ENCODE measurements at regions not wholly inside any gene's neighbourhood (a gene's known extent, or its start where the extent isn't known, plus 50 kb on each side); places are given as distances from the start of the nearest gene placed in this dataset.

GRCh38 chr1:87720561-87720960 is 391.9 kb downstream of the LMO4 start:
- no peak for DNase-seq (ENCODE audit: low read depth)

GRCh38 chr1:87723193-87723592 is 394.5 kb downstream of the LMO4 start:
- no peak for DNase-seq (ENCODE audit: low read depth)

GRCh38 chr1:87728169-87728568 is 399.5 kb downstream of the LMO4 start:
- no peak for DNase-seq (ENCODE audit: low read depth)

GRCh38 chr1:87730274-87731216 is 401.9 kb downstream of the LMO4 start:
- peak; percentile 1 for DNase-seq (ENCODE audit: low read depth)

- no peak for DNase-seq (ENCODE audit: low read depth)
Observed at GRCh38 chr1:87733386-87733785, 404.7 kb downstream of the LMO4 start.

GRCh38 chr1:87735750-87736149 is 407.1 kb downstream of the LMO4 start:
- no peak for DNase-seq (ENCODE audit: low read depth)

- no peak for DNase-seq (ENCODE audit: low read depth)
Observed at GRCh38 chr1:87739141-87739540, 410.5 kb downstream of the LMO4 start.

GRCh38 chr1:87739704-87740103 is 411.0 kb downstream of the LMO4 start:
- no peak for DNase-seq (ENCODE audit: low read depth)

GRCh38 chr1:87743256-87743655 is 414.6 kb downstream of the LMO4 start:
- DNase-seq (ENCODE audit: low read depth): no peak

- DNase-seq (ENCODE audit: low read depth): no peak
Observed at GRCh38 chr1:87744056-87744455, 415.4 kb downstream of the LMO4 start.

- DNase-seq (ENCODE audit: low read depth): no peak
Observed at GRCh38 chr1:87744763-87745162, 416.1 kb downstream of the LMO4 start.

- no peak for DNase-seq (ENCODE audit: low read depth)
Observed at GRCh38 chr1:87753366-87753765, 424.7 kb downstream of the LMO4 start.

- no peak for DNase-seq (ENCODE audit: low read depth)
Observed at GRCh38 chr1:87754139-87754538, 425.5 kb downstream of the LMO4 start.

GRCh38 chr1:87757676-87758075 is 429.0 kb downstream of the LMO4 start:
- DNase-seq (ENCODE audit: low read depth): no peak

- no peak for DNase-seq (ENCODE audit: low read depth)
Observed at GRCh38 chr1:87759421-87760087, 430.9 kb downstream of the LMO4 start.

GRCh38 chr1:87760155-87760554 is 431.5 kb downstream of the LMO4 start:
- DNase-seq (ENCODE audit: low read depth): peak; percentile 42

GRCh38 chr1:87760654-87761053 is 432.0 kb downstream of the LMO4 start:
- no peak for DNase-seq (ENCODE audit: low read depth)

- DNase-seq (ENCODE audit: low read depth): no peak
Observed at GRCh38 chr1:87763483-87763882, 434.8 kb downstream of the LMO4 start.

GRCh38 chr1:87765057-87765680 is 436.5 kb downstream of the LMO4 start:
- no peak for DNase-seq (ENCODE audit: low read depth)

GRCh38 chr1:87765681-87766070 is 437.0 kb downstream of the LMO4 start:
- DNase-seq (ENCODE audit: low read depth): peak; percentile 41

GRCh38 chr1:87766737-87767136 is 438.1 kb downstream of the LMO4 start:
- peak; percentile 2 for DNase-seq (ENCODE audit: low read depth)

- DNase-seq (ENCODE audit: low read depth): no peak
Observed at GRCh38 chr1:87778896-87779295, 450.2 kb downstream of the LMO4 start.

- DNase-seq (ENCODE audit: low read depth): no peak
Observed at GRCh38 chr1:87781554-87781953, 452.9 kb downstream of the LMO4 start.
